Gastroesophageal sphincter (tissue), 4 donors: ENCODE measurements at regions not wholly inside any gene's neighbourhood (a gene's known extent, or its start where the extent isn't known, plus 50 kb on each side); places are given as distances from the start of the nearest gene placed in this dataset.

Experiments used
- ATAC-seq: fragments of 150-250 bp; one replicate; pipeline ENCODE4 v1.9.1; 2016; ENCODE audit warnings: mild to moderate bottlenecking, moderate library complexity
- H3K27ac ChIP-seq, 4 donors: fragments of 200-600 bp; sonication (generic) in 3 of 4; 1 replicate in 3 of 4; 2 replicates in 1 of 4; pipeline ENCODE4 v1.5.1; 2016 to 2019
- H3K27me3 ChIP-seq: fragments of 200-600 bp; sonication (generic); one replicate; pipeline ENCODE4 v1.5.1; 2019
- H3K36me3 ChIP-seq, 2 donors: fragments of 200-600 bp; sonication (generic); one replicate each; pipeline ENCODE4 v1.5.1; 2019; ENCODE audit warnings: control low read depth in 1 of 2
- H3K4me1 ChIP-seq, 3 donors: fragments of 200-600 bp; sonication (generic); 1 replicate in 2 of 3; 2 replicates in 1 of 3; pipeline ENCODE4 v1.5.1; 2016 to 2019; ENCODE audit warnings: control low read depth in 2 of 3
- H3K4me3 ChIP-seq, 2 donors: fragments of 200-600 bp; sonication (generic); one replicate each; pipeline ENCODE4 v1.5.1; 2019; ENCODE audit warnings: mild to moderate bottlenecking in 1 of 2, moderate library complexity in 1 of 2
- H3K9me3 ChIP-seq, 3 donors: fragments of 200-600 bp; sonication (generic); one replicate each; pipeline ENCODE4 v1.5.1; 2017 to 2019; ENCODE audit warnings: control low read depth in 2 of 3
- CTCF ChIP-seq, 4 experiments: fragments of 200-600 bp in 2 of 4; fragments of 450-650 bp in 2 of 4; sonication (generic) in 1 of 4; IDR thresholded peaks; one replicate each; pipeline ENCODE4 v1.5.1; 2017 to 2019; ENCODE audit warnings: antibody characterized with exemption in 4 of 4, mild to moderate bottlenecking in 2 of 4, moderate library complexity in 2 of 4
- EP300 ChIP-seq: sonication (generic); formaldehyde crosslinking; IDR thresholded peaks from one replicate; pipeline ENCODE4 v1.6.1; 2017; ENCODE audit warnings: antibody characterized with exemption, mild to moderate bottlenecking
- POLR2A ChIP-seq, 2 donors: fragments of 450-650 bp; IDR thresholded peaks; one replicate each; pipeline ENCODE4 v1.6.1; 2017; ENCODE audit warnings: antibody characterized with exemption in 2 of 2, mild to moderate bottlenecking in 2 of 2, moderate library complexity in 1 of 2
- POLR2AphosphoS5 ChIP-seq: sonication (generic); formaldehyde crosslinking; IDR thresholded peaks from one replicate; pipeline ENCODE4 v1.6.1; 2017; ENCODE audit warnings: antibody characterized with exemption
- whole genome bisulfite sequencing, 2 donors: methylation state at CpG; one replicate each; pipeline ENCODE4 v1.1.5; 2018; ENCODE audit warnings: low coverage in 1 of 2; 5-methylcytosine and 5-hydroxymethylcytosine counted together

- 19 to 22% methylated on average over 7 of the region's 7 CpGs for WGBS, 2 donors
- TF ChIP-seq POLR2AphosphoS5 (no peak), EP300 (no peak), POLR2A (IDR thresholded peaks at IDR 0.05) (no peak)
- Histone ChIP-seq H3K9me3 (no peaks in the 10 kb centered on the region), H3K27me3 (peaks cover 62% of the 10 kb centered on the region), H3K4me1 (no peaks in the 10 kb centered on the region), H3K4me3 (no peak overlapping the region), H3K36me3 (no peaks in the 10 kb centered on the region), H3K27ac (no peak overlapping the region)
- no peak for ATAC-seq
Observed at GRCh38 chr14:95979339-95980042, 59.7 kb upstream of the C14orf132 start.

GRCh38 chr14:95980402-95980801 lies 58.8 kb upstream of the C14orf132 start:
- Histone ChIP-seq H3K4me1 (no peaks in the 10 kb centered on the region), H3K9me3 (no peaks in the 10 kb centered on the region), H3K27me3 (peaks cover 63% of the 10 kb centered on the region), H3K27ac (no peak overlapping the region), H3K4me3 (no peak overlapping the region), H3K36me3 (no peaks in the 10 kb centered on the region)
- TF ChIP-seq POLR2AphosphoS5 (no peak), EP300 (no peak)
- WGBS, 2 donors, result 5 to 22% methylated on average over 5 of the region's 5 CpGs
- ATAC-seq, result no peak

DNA sequence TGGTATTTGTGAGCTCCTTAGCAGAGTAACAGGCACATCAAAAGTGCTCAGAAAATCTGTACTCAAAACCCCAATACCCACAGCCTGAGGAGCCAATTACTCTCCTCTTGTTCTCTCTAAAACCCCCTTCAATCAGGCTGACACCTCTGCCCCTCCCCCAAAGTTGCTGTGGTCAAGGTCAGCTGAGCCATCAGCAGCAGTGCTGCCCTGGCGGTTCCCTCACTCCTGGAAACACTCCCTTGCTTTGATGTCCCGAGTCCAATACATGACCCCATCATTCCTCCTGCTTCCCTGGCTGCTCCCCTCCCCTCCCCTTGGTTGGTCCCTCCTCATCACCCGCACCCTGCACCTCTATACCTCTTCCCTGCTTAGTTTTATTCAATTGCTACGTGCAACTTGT lies 57.2 kb upstream of the C14orf132 start:
- H3K27me3 ChIP-seq, result peaks cover 63% of the 10 kb centered on the region
- WGBS, 2 donors, result 18 to 24% methylated on average over 3 to 4 of the region's 4 CpGs
- TF ChIP-seq POLR2AphosphoS5 (no peak), POLR2A (IDR thresholded peaks at IDR 0.05) (no peak), CTCF (IDR thresholded peaks at IDR 0.05) (no peak), EP300 (no peak)
- no peaks in the 10 kb centered on the region for H3K9me3 ChIP-seq
- no peak overlapping the region for H3K4me3 ChIP-seq
- ATAC-seq, result no peak
- H3K36me3 ChIP-seq, result no peaks in the 10 kb centered on the region
- H3K4me1 ChIP-seq, result no peaks in the 10 kb centered on the region
- H3K27ac ChIP-seq, result no peak overlapping the region

DNA sequence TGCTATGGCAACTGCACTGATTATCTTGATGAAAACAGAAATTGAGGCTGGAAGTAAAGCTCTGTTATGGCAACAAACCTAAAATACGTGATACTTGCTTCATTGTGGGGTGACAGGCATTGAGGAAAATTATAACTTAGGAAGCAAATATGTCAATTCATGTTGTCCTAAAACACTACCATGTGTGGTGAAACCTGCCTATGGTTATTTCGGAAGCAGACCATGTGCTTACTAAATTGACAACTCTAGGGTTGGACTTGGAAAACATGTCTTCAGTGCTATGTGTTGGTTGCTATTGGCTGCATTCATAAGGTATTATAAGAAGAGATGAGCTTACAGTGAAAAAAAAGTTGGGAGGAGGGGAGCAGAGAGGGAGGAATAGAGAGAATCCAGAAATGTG lies 55.0 kb upstream of the C14orf132 start:
- H3K4me1 ChIP-seq, result no peaks in the 10 kb centered on the region
- no peak overlapping the region for H3K4me3 ChIP-seq
- no peak overlapping the region for H3K27ac ChIP-seq
- H3K36me3 ChIP-seq, result no peaks in the 10 kb centered on the region
- H3K9me3 ChIP-seq, result peaks cover 0 to 11% (median 0%) of the 10 kb centered on the region in 3 donors
- TF ChIP-seq CTCF (IDR thresholded peaks at IDR 0.05) (no peak), POLR2AphosphoS5 (no peak), POLR2A (IDR thresholded peaks at IDR 0.05) (no peak), EP300 (no peak)
- 83 to 88% methylated on average over 1 to 2 of the region's 2 CpGs for WGBS, 2 donors
- no peak for ATAC-seq
- H3K27me3 ChIP-seq, result peaks cover 55% of the 10 kb centered on the region
